SK-N-SH treated with all-trans-retinoic acid at 6 μM for 48 hours (cell line): ENCODE measurements at regions not wholly inside any gene's neighbourhood (a gene's known extent, or its start where the extent isn't known, plus 50 kb on each side); places are given as distances from the start of the nearest gene placed in this dataset.

Source experiments
- ATAC-seq: fragments of 200-7000 bp; cut with Tn5 transposase; 3 replicates; pipeline ENCODE4 v1.9.1; 2020; ENCODE audit warnings: mild to moderate bottlenecking, moderate library complexity
- BACH2 ChIP-seq: fragments of 250-450 bp; sonication (Bioruptor Pico); IDR thresholded peaks from 2 replicates; pipeline ENCODE4 v1.9.0; 2021; ENCODE audit warnings: mild to moderate bottlenecking, borderline replicate concordance
- CREB5 ChIP-seq: fragments of 250-450 bp; sonication (Bioruptor Pico); IDR thresholded peaks from 2 replicates; pipeline ENCODE4 v1.5.1; 2020; ENCODE audit warnings: low read depth, mild to moderate bottlenecking, moderate library complexity
- OSR1 ChIP-seq: fragments of 250-450 bp; sonication (Bioruptor Pico); IDR thresholded peaks from 2 replicates; pipeline ENCODE4 v1.8.0; 2022; ENCODE audit warnings: moderate library complexity, mild to moderate bottlenecking, inconsistent platforms
- TCF4 ChIP-seq: fragments of 250-450 bp; sonication (Bioruptor Pico); IDR thresholded peaks from 2 replicates; pipeline ENCODE4 v1.8.0; 2021; ENCODE audit warnings: mild to moderate bottlenecking, moderate library complexity, borderline replicate concordance
- ZC3H10 ChIP-seq: fragments of 250-450 bp; sonication (Bioruptor Pico); IDR thresholded peaks from 2 replicates; pipeline ENCODE4 v1.5.1; 2021; ENCODE audit warnings: mild to moderate bottlenecking, moderate library complexity
- ZFP30 ChIP-seq: fragments of 450-650 bp; formaldehyde crosslinking; IDR thresholded peaks from 2 replicates; pipeline ENCODE4 v1.5.0; 2022; ENCODE audit warnings: mild to moderate bottlenecking, moderate library complexity

- TF ChIP-seq CREB5 = no peak
- ATAC-seq = no peak
Observed at GRCh38 chr4:54794579-54794978, 136.8 kb downstream of the KIT start.

- TF ChIP-seq ZC3H10 (no peak), TCF4 (CRISPR knock-in tag) (no peak), BACH2 (CRISPR knock-in tag) (no peak), CREB5 (no peak), ZFP30 (no peak), OSR1 (CRISPR knock-in tag) (no peak)
- no peak for ATAC-seq
Observed at GRCh38 chr4:54793856-54794422, 136.2 kb downstream of the KIT start.
